ENCODE measurements at regions not wholly inside any gene's neighbourhood (a gene's known extent, or its start where the extent isn't known, plus 50 kb on each side); places are given as distances from the start of the nearest gene placed in this dataset.

DNA sequence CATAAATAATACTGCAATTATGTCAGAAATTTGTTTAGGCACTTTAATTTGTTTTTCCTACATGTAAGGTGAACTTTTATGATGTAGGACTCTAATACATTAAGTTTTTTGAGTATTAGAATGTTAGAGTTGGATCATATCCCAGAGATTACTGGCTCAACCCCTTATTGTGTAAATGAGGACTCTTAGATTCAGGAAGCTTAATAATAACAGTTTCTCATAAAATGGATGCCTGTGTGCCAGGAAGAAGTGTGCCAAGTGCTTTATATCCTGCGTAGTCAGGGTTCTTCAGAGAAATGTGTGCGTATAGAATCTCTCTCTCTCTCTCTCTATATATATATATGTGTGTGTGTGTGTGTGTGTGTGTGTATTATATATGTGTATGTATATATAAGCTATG, 388.5 kb downstream of the CAAP1 start:
- TF ChIP-seq, protein P1, sequence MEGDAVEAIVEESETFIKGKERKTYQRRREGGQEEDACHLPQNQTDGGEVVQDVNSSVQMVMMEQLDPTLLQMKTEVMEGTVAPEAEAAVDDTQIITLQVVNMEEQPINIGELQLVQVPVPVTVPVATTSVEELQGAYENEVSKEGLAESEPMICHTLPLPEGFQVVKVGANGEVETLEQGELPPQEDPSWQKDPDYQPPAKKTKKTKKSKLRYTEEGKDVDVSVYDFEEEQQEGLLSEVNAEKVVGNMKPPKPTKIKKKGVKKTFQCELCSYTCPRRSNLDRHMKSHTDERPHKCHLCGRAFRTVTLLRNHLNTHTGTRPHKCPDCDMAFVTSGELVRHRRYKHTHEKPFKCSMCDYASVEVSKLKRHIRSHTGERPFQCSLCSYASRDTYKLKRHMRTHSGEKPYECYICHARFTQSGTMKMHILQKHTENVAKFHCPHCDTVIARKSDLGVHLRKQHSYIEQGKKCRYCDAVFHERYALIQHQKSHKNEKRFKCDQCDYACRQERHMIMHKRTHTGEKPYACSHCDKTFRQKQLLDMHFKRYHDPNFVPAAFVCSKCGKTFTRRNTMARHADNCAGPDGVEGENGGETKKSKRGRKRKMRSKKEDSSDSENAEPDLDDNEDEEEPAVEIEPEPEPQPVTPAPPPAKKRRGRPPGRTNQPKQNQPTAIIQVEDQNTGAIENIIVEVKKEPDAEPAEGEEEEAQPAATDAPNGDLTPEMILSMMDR (IDR thresholded peaks at IDR 0.05): no peak
- TF ChIP-seq GTF2I (CRISPR knock-in tag; conservative IDR thresholded peaks at IDR 0.05) (no peak), NFE2L1 (CRISPR knock-in tag; IDR thresholded peaks at IDR 0.05) (no peak), SP1 (CRISPR knock-in tag; conservative IDR thresholded peaks at IDR 0.05) (no peak), TEAD4 (CRISPR knock-in tag; IDR thresholded peaks at IDR 0.05) (no peak)
